GM19438 (cell line): ENCODE measurements at regions not wholly inside any gene's neighbourhood (a gene's known extent, or its start where the extent isn't known, plus 50 kb on each side); places are given as distances from the start of the nearest gene placed in this dataset.
"Not testable (repeated sequence)": the region's sequence is repeated elsewhere in the genome, so short reads cannot be mapped to it uniquely, and the experiment has no call there.

Source experiments
- ATAC-seq: cut with Tn5 transposase; IDR thresholded peaks from one replicate; pipeline ENCODE4 v1.9.1; 2021; ENCODE audit warnings: low read depth; ENCODE audit not compliant: unreplicated experiment

GRCh38 chr20:26373066-26373465 lies 676.4 kb upstream of the ZNF337 start:
- ATAC-seq, result not testable (repeated sequence)

- no peak for ATAC-seq
Measured at GRCh38 chr20:26354511-26354910, 657.9 kb upstream of the ZNF337 start.

- ATAC-seq, result no peak
Measured at GRCh38 chr20:26347396-26347795, 650.7 kb upstream of the ZNF337 start.

GRCh38 chr20:26340460-26341065 lies 643.9 kb upstream of the ZNF337 start:
- ATAC-seq, result not testable (repeated sequence)

GRCh38 chr20:26324177-26324576 lies 627.5 kb upstream of the ZNF337 start:
- ATAC-seq, result no peak

GRCh38 chr20:26315054-26315453 lies 618.4 kb upstream of the ZNF337 start:
- no peak for ATAC-seq

GRCh38 chr20:26309720-26310119 lies 613.1 kb upstream of the ZNF337 start:
- not testable (repeated sequence) for ATAC-seq

GRCh38 chr20:26308961-26309360 lies 612.3 kb upstream of the ZNF337 start:
- no peak for ATAC-seq

GRCh38 chr20:26295006-26295405 lies 598.4 kb upstream of the ZNF337 start:
- no peak for ATAC-seq

- ATAC-seq, result not testable (repeated sequence)
Measured at GRCh38 chr20:26288379-26289061, 591.9 kb upstream of the ZNF337 start.

GRCh38 chr20:26279238-26279637 lies 582.6 kb upstream of the ZNF337 start:
- ATAC-seq, result no peak

GRCh38 chr20:26277339-26277738 lies 580.7 kb upstream of the ZNF337 start:
- ATAC-seq, result no peak

GRCh38 chr20:26276554-26277210 lies 580.0 kb upstream of the ZNF337 start:
- no peak for ATAC-seq

GRCh38 chr20:26268762-26269161 lies 572.1 kb upstream of the ZNF337 start:
- not testable (repeated sequence) for ATAC-seq

- not testable (repeated sequence) for ATAC-seq
Measured at GRCh38 chr20:26260925-26261324, 564.3 kb upstream of the ZNF337 start.

- not testable (repeated sequence) for ATAC-seq
Measured at GRCh38 chr20:26252311-26252975, 555.8 kb upstream of the ZNF337 start.

GRCh38 chr20:26251376-26251775 lies 554.7 kb upstream of the ZNF337 start:
- ATAC-seq, result not testable (repeated sequence)

- ATAC-seq, result not testable (repeated sequence)
Measured at GRCh38 chr20:26250249-26251114, 553.8 kb upstream of the ZNF337 start.

- ATAC-seq, result no peak
Measured at GRCh38 chr20:26243731-26244130, 547.1 kb upstream of the ZNF337 start.

- ATAC-seq, result not testable (repeated sequence)
Measured at GRCh38 chr20:26220609-26221008, 524.0 kb upstream of the ZNF337 start.
